ENCODE measurements at regions not wholly inside any gene's neighbourhood (a gene's known extent, or its start where the extent isn't known, plus 50 kb on each side); places are given as distances from the start of the nearest gene placed in this dataset.

DNA sequence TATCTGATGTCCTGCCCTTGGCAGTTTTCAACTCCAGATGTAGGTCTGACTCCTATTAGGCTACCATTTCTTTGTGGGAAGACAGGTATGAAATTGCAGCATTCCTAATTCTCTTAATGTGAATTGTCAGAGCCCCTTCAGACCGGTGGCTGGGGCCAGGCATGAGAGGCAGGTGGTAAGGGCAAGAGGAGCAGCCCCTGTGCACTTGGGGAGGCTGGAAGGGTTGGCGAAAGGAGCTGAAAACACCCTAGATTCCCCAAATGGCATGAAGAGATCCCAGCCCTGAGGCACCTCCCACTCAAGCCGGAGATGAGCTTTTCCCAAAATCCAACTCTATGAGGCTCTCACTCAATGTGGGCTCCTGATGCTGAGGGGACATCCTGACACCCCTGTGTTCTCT, 453.2 kb downstream of the NR2F2 start:
- no peak for DNase-seq (ENCODE audit: low spot score)
- Histone ChIP-seq H3K36me3 (no peaks in the 10 kb centered on the region), H3K27me3 (replicated peaks; ENCODE audit: insufficient read depth) (no peaks in the 10 kb centered on the region), H3K4me3 (no peak overlapping the region), H3K9me3 (no peaks in the 10 kb centered on the region), H3K27ac (no peak overlapping the region), H3K4me1 (replicated peaks) (no peaks in the 10 kb centered on the region)
- WGBS: 91% methylated on average over 3 of the region's 3 CpGs
- intact Hi-C loops (cut with DNase I): no loop called here
- TF ChIP-seq CTCF (IDR thresholded peaks at IDR 0.05) (no peak), POLR2A (IDR thresholded peaks at IDR 0.05) (no peak), POLR2AphosphoS5 (IDR thresholded peaks at IDR 0.05) (no peak)

- 26% methylated on average over 2 of the region's 2 CpGs for WGBS
- Histone ChIP-seq H3K4me3 (no peak overlapping the region), H3K27me3 (replicated peaks; ENCODE audit: insufficient read depth) (no peaks in the 10 kb centered on the region), H3K27ac (no peak overlapping the region), H3K9me3 (no peaks in the 10 kb centered on the region), H3K36me3 (no peaks in the 10 kb centered on the region), H3K4me1 (replicated peaks) (no peaks in the 10 kb centered on the region)
- intact Hi-C loops (cut with DNase I): no loop called here
- no peak for DNase-seq (ENCODE audit: low spot score)
- TF ChIP-seq POLR2AphosphoS5 (IDR thresholded peaks at IDR 0.05) (no peak), CTCF (IDR thresholded peaks at IDR 0.05) (no peak), POLR2A (IDR thresholded peaks at IDR 0.05) (no peak)
These were observed 459.5 kb downstream of the NR2F2 start for GRCh38 chr15:96790004-96790403.

- no peak overlapping the region for H3K27ac ChIP-seq
- no peak for DNase-seq (ENCODE audit: low spot score)
- H3K9me3 ChIP-seq: no peaks in the 10 kb centered on the region
- H3K27me3 ChIP-seq (replicated peaks; ENCODE audit: insufficient read depth): no peaks in the 10 kb centered on the region
- no peak for TF ChIP-seq POLR2A (IDR thresholded peaks at IDR 0.05)
- TF ChIP-seq CTCF (IDR thresholded peaks at IDR 0.05): no peak
- no peak for TF ChIP-seq POLR2AphosphoS5 (IDR thresholded peaks at IDR 0.05)
- WGBS: 81% methylated on average over 3 of the region's 3 CpGs
- no peaks in the 10 kb centered on the region for H3K36me3 ChIP-seq
- H3K4me1 ChIP-seq (replicated peaks): no peaks in the 10 kb centered on the region
- intact Hi-C loops (cut with DNase I): no loop called here
- no peak overlapping the region for H3K4me3 ChIP-seq
These were observed 461.7 kb downstream of the NR2F2 start for GRCh38 chr15:96792216-96792615.

DNA sequence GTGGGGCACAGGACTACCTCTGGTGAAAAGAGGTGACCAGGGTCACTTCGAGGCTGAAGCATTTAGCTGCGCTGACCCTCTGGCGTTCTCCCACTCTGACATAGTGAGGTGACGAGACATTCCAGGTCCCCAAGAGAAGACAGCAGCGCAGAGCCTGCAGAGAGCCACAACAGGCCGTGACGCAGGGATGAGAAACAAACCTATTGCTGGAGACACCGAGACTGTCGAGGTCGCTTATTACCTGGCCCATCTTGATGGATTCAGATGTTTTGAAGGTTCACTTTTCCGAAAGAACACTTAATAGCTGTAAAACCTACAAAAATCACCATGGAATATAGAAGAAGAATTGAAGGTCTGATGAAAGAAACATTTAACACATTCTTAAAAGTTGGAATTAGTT, 466.3 kb downstream of the NR2F2 start:
- H3K27me3 ChIP-seq (replicated peaks; ENCODE audit: insufficient read depth): no peaks in the 10 kb centered on the region
- 86% methylated on average over 11 of the region's 11 CpGs for WGBS
- no peak for TF ChIP-seq POLR2A (IDR thresholded peaks at IDR 0.05)
- no peak for TF ChIP-seq POLR2AphosphoS5 (IDR thresholded peaks at IDR 0.05)
- TF ChIP-seq CTCF (IDR thresholded peaks at IDR 0.05): no peak
- H3K4me3 ChIP-seq: no peak overlapping the region
- H3K36me3 ChIP-seq: no peaks in the 10 kb centered on the region
- DNase-seq (ENCODE audit: low spot score): no peak
- H3K4me1 ChIP-seq (replicated peaks): no peaks in the 10 kb centered on the region
- no peak overlapping the region for H3K27ac ChIP-seq
- intact Hi-C loops (cut with DNase I): no loop called here
- H3K9me3 ChIP-seq: no peaks in the 10 kb centered on the region

- intact Hi-C loops (cut with DNase I): no loop called here
- H3K4me3 ChIP-seq: no peak overlapping the region
- H3K9me3 ChIP-seq: no peaks in the 10 kb centered on the region
- no peaks in the 10 kb centered on the region for H3K27me3 ChIP-seq (replicated peaks; ENCODE audit: insufficient read depth)
- no peak for TF ChIP-seq POLR2AphosphoS5 (IDR thresholded peaks at IDR 0.05)
- TF ChIP-seq POLR2A (IDR thresholded peaks at IDR 0.05): no peak
- TF ChIP-seq CTCF (IDR thresholded peaks at IDR 0.05): no peak
- no peaks in the 10 kb centered on the region for H3K4me1 ChIP-seq (replicated peaks)
- no peak overlapping the region for H3K27ac ChIP-seq
- no peaks in the 10 kb centered on the region for H3K36me3 ChIP-seq
- DNase-seq (ENCODE audit: low spot score): no peak
- WGBS: 89% methylated on average over 14 of the region's 14 CpGs
These were observed 471.2 kb downstream of the NR2F2 start for GRCh38 chr15:96801576-96802150.

Measured in prostate gland (tissue), 2 donors.